ENCODE measurements at regions not wholly inside any gene's neighbourhood (a gene's known extent, or its start where the extent isn't known, plus 50 kb on each side); places are given as distances from the start of the nearest gene placed in this dataset.

DNA sequence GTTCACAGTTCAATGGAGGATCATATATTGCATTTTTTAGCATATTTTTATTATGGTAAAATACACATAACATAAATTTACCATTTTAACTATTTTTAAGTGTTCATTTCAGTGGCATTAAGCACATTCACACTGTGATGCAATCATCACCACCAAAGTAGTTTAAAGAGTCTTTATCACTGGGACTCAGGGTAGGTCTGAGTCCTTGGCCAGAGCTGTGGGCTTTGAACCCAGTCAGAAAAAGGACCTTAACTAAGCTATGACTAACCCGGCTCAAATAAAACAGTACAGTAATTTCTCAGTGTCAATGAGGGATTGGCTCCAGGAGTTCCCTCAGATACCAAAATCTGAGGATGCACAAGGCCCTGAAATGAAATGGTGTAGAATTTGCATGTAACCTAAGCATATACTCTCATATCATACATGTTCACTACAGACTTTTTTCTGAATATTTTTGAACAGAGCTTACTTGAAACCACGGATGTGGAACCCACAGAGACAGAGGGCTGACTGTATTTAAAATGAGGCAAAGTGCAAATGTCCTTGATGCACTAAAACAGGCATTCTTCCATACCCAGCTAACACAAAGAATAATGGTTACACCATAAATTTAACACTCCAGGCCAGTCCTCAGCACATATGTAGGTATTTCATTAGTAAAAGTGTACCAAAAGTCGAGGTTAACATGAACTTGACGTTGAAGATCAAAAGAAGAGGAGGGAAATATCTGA, 246.2 kb downstream of the LNPK start:
- Mint-ChIP-seq H3K27ac (no peak overlapping the region), H3K9me3 (peaks cover 0 to 7% (median 0%) of the 10 kb centered on the region in 7 donors), H3K36me3 (no peaks in the 10 kb centered on the region), H3K4me3 (no peak overlapping the region), H3K27me3 (peaks cover 9% of the 10 kb centered on the region), H3K4me1 (no peaks in the 10 kb centered on the region)
- Histone ChIP-seq H3K4me3 (ENCODE audit: low read depth, low read length) (no peak overlapping the region), H3K4me1 (ENCODE audit: control insufficient read depth, insufficient read depth, low read length, poor library complexity, severe bottlenecking) (no peaks in the 10 kb centered on the region), H3K27me3 (ENCODE audit: control insufficient read depth, insufficient read depth, low read length) (no peaks in the 10 kb centered on the region), H3K36me3 (ENCODE audit: control insufficient read depth, insufficient read depth, low read length) (no peaks in the 10 kb centered on the region), H3K27ac (ENCODE audit: insufficient read depth, low read length, poor library complexity, severe bottlenecking) (no peak overlapping the region), H3K9me3 (ENCODE audit: control insufficient read depth in 2 of 2, low read length in 2 of 2) (no peaks in the 10 kb centered on the region)
- DNase-seq (no peak), ATAC-seq (ENCODE audit: low read depth in 2 of 2) (no peak)

DNA sequence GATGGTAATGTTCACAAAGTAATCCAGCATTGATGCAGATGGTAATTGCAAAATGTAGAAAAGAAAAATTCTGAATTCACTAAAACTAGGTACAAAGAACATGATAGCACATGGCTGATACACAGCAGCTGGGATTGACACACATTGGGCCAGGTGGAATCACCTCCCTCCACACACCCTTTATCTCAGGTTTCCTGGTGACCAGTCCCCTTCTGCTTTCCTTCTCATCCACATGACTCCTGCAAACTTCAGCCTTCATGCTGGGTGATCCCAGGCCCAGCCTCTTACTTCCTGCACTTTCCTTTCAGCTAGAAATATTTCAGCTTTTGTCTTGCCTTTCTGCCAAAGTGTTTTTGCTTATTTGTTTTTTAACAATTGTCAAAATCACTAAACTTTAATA, 246.9 kb downstream of the LNPK start:
- Mint-ChIP-seq H3K36me3 (no peaks in the 10 kb centered on the region), H3K27ac (no peak overlapping the region), H3K27me3 (peaks cover 9% of the 10 kb centered on the region), H3K9me3 (peaks cover 0 to 7% (median 0%) of the 10 kb centered on the region in 7 donors), H3K4me3 (no peak overlapping the region), H3K4me1 (no peaks in the 10 kb centered on the region)
- Histone ChIP-seq H3K36me3 (ENCODE audit: control insufficient read depth, insufficient read depth, low read length) (no peaks in the 10 kb centered on the region), H3K4me3 (ENCODE audit: low read depth, low read length) (no peak overlapping the region), H3K4me1 (ENCODE audit: control insufficient read depth, insufficient read depth, low read length, poor library complexity, severe bottlenecking) (no peaks in the 10 kb centered on the region), H3K9me3 (ENCODE audit: control insufficient read depth in 2 of 2, low read length in 2 of 2) (no peaks in the 10 kb centered on the region), H3K27ac (ENCODE audit: insufficient read depth, low read length, poor library complexity, severe bottlenecking) (no peak overlapping the region), H3K27me3 (ENCODE audit: control insufficient read depth, insufficient read depth, low read length) (no peaks in the 10 kb centered on the region)
- no peak for DNase-seq
- no peak for ATAC-seq (ENCODE audit: low read depth in 2 of 2)

DNA sequence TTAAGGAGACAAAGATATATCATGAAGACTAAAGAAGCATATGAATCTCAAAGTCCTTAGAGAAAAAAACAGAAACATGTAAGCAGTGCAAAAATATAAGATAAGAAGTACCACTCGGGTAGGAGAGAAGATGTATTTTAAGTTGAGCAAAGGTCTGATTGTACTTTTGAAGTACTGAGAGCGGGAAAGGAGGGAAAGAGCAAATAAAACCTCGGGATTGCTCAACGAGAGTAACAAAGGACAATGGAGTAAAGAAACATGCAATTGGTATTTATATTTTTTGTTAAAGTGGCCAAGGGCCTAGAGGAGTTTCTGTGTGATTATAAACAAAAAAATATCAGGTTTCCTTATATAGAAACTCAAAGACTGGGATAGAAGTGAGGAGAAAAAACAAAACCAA, 251.9 kb downstream of the LNPK start:
- Histone ChIP-seq H3K4me1 (ENCODE audit: control insufficient read depth, insufficient read depth, low read length, poor library complexity, severe bottlenecking) (no peaks in the 10 kb centered on the region), H3K4me3 (ENCODE audit: low read depth, low read length) (no peak overlapping the region), H3K9me3 (ENCODE audit: control insufficient read depth in 2 of 2, low read length in 2 of 2) (no peaks in the 10 kb centered on the region), H3K27ac (ENCODE audit: insufficient read depth, low read length, poor library complexity, severe bottlenecking) (no peak overlapping the region), H3K27me3 (ENCODE audit: control insufficient read depth, insufficient read depth, low read length) (no peaks in the 10 kb centered on the region), H3K36me3 (ENCODE audit: control insufficient read depth, insufficient read depth, low read length) (no peaks in the 10 kb centered on the region)
- Mint-ChIP-seq H3K36me3 (no peaks in the 10 kb centered on the region), H3K27me3 (peaks cover 5% of the 10 kb centered on the region), H3K4me3 (no peak overlapping the region), H3K4me1 (no peaks in the 10 kb centered on the region), H3K27ac (peak overlapping the region in 1 of 3 donors; percentile 2), H3K9me3 (peaks cover 0 to 4% (median 0%) of the 10 kb centered on the region in 7 donors)
- ATAC-seq (ENCODE audit: low read depth in 2 of 2): no peak
- no peak for DNase-seq

DNA sequence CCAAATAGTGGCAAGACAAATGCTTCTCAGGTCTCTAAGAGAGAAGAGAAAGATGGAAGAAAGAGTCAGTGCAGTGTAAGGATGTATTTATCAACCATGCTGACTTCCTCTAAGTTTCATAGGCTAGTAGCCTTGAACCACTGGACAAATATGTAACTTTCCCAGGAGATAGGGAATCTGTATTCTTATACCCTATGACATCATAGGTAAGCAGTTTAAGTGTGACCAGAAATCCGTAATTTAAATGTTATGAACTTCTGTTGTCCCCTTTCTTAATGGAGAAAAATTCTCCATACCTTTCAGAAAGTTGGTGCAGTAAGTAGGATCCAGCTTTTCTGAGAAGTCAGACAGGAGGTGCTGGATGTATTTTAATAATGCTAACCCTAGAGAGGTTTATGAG, 256.2 kb downstream of the LNPK start:
- peaks cover 0 to 1% (median 0%) of the 10 kb centered on the region in 7 donors for H3K9me3 Mint-ChIP-seq
- DNase-seq (no peak), ATAC-seq (ENCODE audit: low read depth in 2 of 2) (no peak)
- Histone ChIP-seq H3K36me3 (ENCODE audit: control insufficient read depth, insufficient read depth, low read length) (no peaks in the 10 kb centered on the region), H3K27ac (ENCODE audit: insufficient read depth, low read length, poor library complexity, severe bottlenecking) (no peak overlapping the region), H3K4me3 (ENCODE audit: low read depth, low read length) (no peak overlapping the region), H3K27me3 (ENCODE audit: control insufficient read depth, insufficient read depth, low read length) (no peaks in the 10 kb centered on the region), H3K9me3 (ENCODE audit: control insufficient read depth in 2 of 2, low read length in 2 of 2) (no peaks in the 10 kb centered on the region), H3K4me1 (ENCODE audit: control insufficient read depth, insufficient read depth, low read length, poor library complexity, severe bottlenecking) (no peaks in the 10 kb centered on the region)
- H3K36me3 Mint-ChIP-seq: no peaks in the 10 kb centered on the region
- no peak overlapping the region for H3K4me3 Mint-ChIP-seq
- peaks cover 13% of the 10 kb centered on the region for H3K27me3 Mint-ChIP-seq
- H3K27ac Mint-ChIP-seq: no peak overlapping the region
- H3K4me1 Mint-ChIP-seq: no peaks in the 10 kb centered on the region

DNA sequence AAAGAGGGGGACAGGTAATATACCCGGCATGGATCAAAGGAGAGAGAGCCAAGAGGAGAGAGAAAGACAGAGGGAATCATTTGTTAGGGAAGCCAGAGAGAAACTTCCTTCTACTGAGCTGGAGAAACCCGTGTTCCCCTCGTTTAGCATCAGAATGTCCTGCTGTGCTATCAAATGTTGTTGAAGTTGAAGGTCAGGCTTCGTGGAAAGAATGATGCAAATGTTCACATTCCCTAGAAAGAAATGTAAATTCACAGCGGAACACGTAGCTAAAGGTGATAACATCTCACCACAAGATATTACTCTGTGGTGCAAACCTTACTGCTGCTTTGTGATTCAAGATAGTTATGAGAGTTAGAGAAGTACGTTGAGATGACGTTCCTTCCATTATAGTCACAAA, 258.1 kb downstream of the LNPK start:
- Histone ChIP-seq H3K4me3 (ENCODE audit: low read depth, low read length) (no peak overlapping the region), H3K27ac (ENCODE audit: insufficient read depth, low read length, poor library complexity, severe bottlenecking) (no peak overlapping the region), H3K36me3 (ENCODE audit: control insufficient read depth, insufficient read depth, low read length) (no peaks in the 10 kb centered on the region), H3K27me3 (ENCODE audit: control insufficient read depth, insufficient read depth, low read length) (peaks cover 2% of the 10 kb centered on the region), H3K4me1 (ENCODE audit: control insufficient read depth, insufficient read depth, low read length, poor library complexity, severe bottlenecking) (no peaks in the 10 kb centered on the region), H3K9me3 (ENCODE audit: control insufficient read depth in 2 of 2, low read length in 2 of 2) (no peaks in the 10 kb centered on the region)
- no peak overlapping the region for H3K27ac Mint-ChIP-seq
- peaks cover 0 to 1% (median 0%) of the 10 kb centered on the region in 7 donors for H3K9me3 Mint-ChIP-seq
- no peak overlapping the region for H3K4me3 Mint-ChIP-seq
- H3K4me1 Mint-ChIP-seq: no peaks in the 10 kb centered on the region
- ATAC-seq (ENCODE audit: low read depth in 2 of 2): no peak
- H3K27me3 Mint-ChIP-seq: peaks cover 13% of the 10 kb centered on the region
- DNase-seq: no peak
- H3K36me3 Mint-ChIP-seq: no peaks in the 10 kb centered on the region

DNA sequence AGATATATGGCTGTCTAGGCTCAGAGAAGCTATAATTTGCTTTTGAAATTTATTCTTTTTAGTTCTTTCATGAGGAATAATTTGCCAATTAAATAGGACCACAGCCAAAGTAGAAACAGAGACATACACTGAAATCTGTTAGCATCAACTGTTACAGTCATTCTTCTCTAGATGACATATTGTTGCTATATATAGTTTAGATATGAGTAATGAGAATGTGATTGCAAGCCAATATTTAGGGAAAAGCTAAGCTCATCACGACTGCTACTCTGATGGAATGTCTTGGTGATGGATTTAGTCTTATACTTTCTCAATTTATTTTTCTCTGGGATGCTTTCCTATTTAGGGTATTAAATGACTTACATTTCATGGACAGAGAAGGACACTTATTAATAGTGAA, 259.1 kb downstream of the LNPK start:
- Histone ChIP-seq H3K36me3 (ENCODE audit: control insufficient read depth, insufficient read depth, low read length) (no peaks in the 10 kb centered on the region), H3K4me3 (ENCODE audit: low read depth, low read length) (no peak overlapping the region), H3K4me1 (ENCODE audit: control insufficient read depth, insufficient read depth, low read length, poor library complexity, severe bottlenecking) (no peaks in the 10 kb centered on the region), H3K9me3 (ENCODE audit: control insufficient read depth in 2 of 2, low read length in 2 of 2) (no peaks in the 10 kb centered on the region), H3K27me3 (ENCODE audit: control insufficient read depth, insufficient read depth, low read length) (peaks cover 2% of the 10 kb centered on the region), H3K27ac (ENCODE audit: insufficient read depth, low read length, poor library complexity, severe bottlenecking) (no peak overlapping the region)
- Mint-ChIP-seq H3K9me3 (peaks cover 0 to 2% (median 0%) of the 10 kb centered on the region in 7 donors), H3K4me3 (no peak overlapping the region), H3K27ac (no peak overlapping the region), H3K27me3 (peaks cover 16% of the 10 kb centered on the region), H3K36me3 (no peaks in the 10 kb centered on the region), H3K4me1 (no peaks in the 10 kb centered on the region)
- ATAC-seq (ENCODE audit: low read depth in 2 of 2): no peak
- DNase-seq: no peak

DNA sequence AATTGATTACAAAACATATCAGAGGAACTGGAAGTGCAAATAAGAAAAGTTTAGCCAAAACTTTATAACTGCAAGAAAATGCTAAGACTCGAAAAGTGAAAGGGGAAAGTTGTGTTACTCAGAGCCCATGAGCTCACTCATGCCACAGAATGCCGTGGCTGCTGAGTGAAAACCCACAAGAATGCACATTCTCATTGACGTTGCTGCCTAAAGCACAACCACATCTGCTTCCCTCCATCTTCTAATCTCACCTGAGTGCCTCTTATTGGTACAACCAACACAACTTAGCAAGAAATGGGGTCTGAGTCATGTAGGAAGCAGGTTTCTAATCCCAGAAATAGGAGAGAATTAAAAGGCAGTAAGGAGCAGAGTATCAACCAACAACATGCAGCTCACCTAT, 259.7 kb downstream of the LNPK start:
- Histone ChIP-seq H3K9me3 (ENCODE audit: control insufficient read depth in 2 of 2, low read length in 2 of 2) (no peaks in the 10 kb centered on the region), H3K27ac (ENCODE audit: insufficient read depth, low read length, poor library complexity, severe bottlenecking) (no peak overlapping the region), H3K4me1 (ENCODE audit: control insufficient read depth, insufficient read depth, low read length, poor library complexity, severe bottlenecking) (no peaks in the 10 kb centered on the region), H3K4me3 (ENCODE audit: low read depth, low read length) (no peak overlapping the region), H3K27me3 (ENCODE audit: control insufficient read depth, insufficient read depth, low read length) (peaks cover 2% of the 10 kb centered on the region), H3K36me3 (ENCODE audit: control insufficient read depth, insufficient read depth, low read length) (no peaks in the 10 kb centered on the region)
- DNase-seq (no peak), ATAC-seq (ENCODE audit: low read depth in 2 of 2) (no peak)
- Mint-ChIP-seq H3K4me3 (no peak overlapping the region), H3K27ac (no peak overlapping the region), H3K27me3 (peaks cover 16% of the 10 kb centered on the region), H3K36me3 (no peaks in the 10 kb centered on the region), H3K9me3 (peaks cover 0 to 2% (median 0%) of the 10 kb centered on the region in 7 donors), H3K4me1 (no peaks in the 10 kb centered on the region)

DNA sequence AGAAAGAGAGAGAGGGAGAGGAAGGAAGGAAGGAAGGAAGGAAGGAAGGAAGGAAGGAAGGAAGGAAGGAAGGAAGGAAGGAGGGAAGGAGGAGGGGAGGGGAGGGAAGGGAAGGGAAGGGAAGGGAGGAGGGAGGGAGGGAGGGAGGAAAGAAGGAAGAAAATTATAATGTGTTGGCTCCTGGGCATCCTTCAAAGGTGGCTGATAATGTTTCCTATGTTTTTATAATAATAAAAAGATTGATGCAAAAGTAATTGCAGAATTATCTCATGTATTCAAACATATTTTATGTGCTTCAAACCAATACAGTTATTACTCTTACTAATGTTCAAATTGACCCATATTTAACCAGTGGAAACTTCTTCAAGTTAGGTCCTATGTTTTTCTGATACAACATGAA, 260.9 kb downstream of the LNPK start:
- Mint-ChIP-seq H3K4me3 (no peak overlapping the region), H3K27me3 (peaks cover 12% of the 10 kb centered on the region), H3K27ac (no peak overlapping the region), H3K4me1 (no peaks in the 10 kb centered on the region), H3K9me3 (peaks cover 0 to 4% (median 0%) of the 10 kb centered on the region in 7 donors), H3K36me3 (no peaks in the 10 kb centered on the region)
- no peaks in the 10 kb centered on the region for H3K36me3 ChIP-seq (ENCODE audit: control insufficient read depth, insufficient read depth, low read length)
- no peaks in the 10 kb centered on the region for H3K9me3 ChIP-seq (ENCODE audit: control insufficient read depth in 2 of 2, low read length in 2 of 2)
- ATAC-seq (ENCODE audit: low read depth in 2 of 2): no peak
- no peak overlapping the region for H3K27ac ChIP-seq (ENCODE audit: insufficient read depth, low read length, poor library complexity, severe bottlenecking)
- no peaks in the 10 kb centered on the region for H3K4me1 ChIP-seq (ENCODE audit: control insufficient read depth, insufficient read depth, low read length, poor library complexity, severe bottlenecking)
- DNase-seq: no peak
- H3K4me3 ChIP-seq (ENCODE audit: low read depth, low read length): no peak overlapping the region
- peaks cover 2% of the 10 kb centered on the region for H3K27me3 ChIP-seq (ENCODE audit: control insufficient read depth, insufficient read depth, low read length)

Data from CD4-positive, CD25-positive, alpha-beta regulatory T cell (primary cell).